ENCODE measurements at regions not wholly inside any gene's neighbourhood (a gene's known extent, or its start where the extent isn't known, plus 50 kb on each side); places are given as distances from the start of the nearest gene placed in this dataset.

- Mint-ChIP-seq H3K36me3 (ENCODE audit: insufficient read depth, unreplicated experiment) (no peaks in the 10 kb centered on the region), H3K4me3 (ENCODE audit: unreplicated experiment) (no peak overlapping the region), H3K4me1 (ENCODE audit: low read depth, unreplicated experiment) (peaks cover 13% of the 10 kb centered on the region), H3K9me3 (ENCODE audit: unreplicated experiment) (no peaks in the 10 kb centered on the region), H3K27ac (ENCODE audit: unreplicated experiment) (no peak overlapping the region), H3K27me3 (ENCODE audit: insufficient read depth, unreplicated experiment) (no peaks in the 10 kb centered on the region)
- H3K36me3 ChIP-seq (ENCODE audit: control insufficient read depth, insufficient read depth, low read length): no peaks in the 10 kb centered on the region
- intact Hi-C loops (cut with micrococcal nuclease; ENCODE audit: unreplicated experiment): no loop called here
- no peaks in the 10 kb centered on the region for H3K9me3 ChIP-seq
- no peak overlapping the region for H3K4me3 ChIP-seq (ENCODE audit: low read depth, low read length)
- H3K27me3 ChIP-seq (replicated peaks; ENCODE audit: control insufficient read depth, insufficient read depth, low read length): no peaks in the 10 kb centered on the region
- POLR2A ChIA-PET: no interaction called here
- CTCF ChIA-PET: no interaction called here
- DNase-seq: no peak
- BruUV-seq (replicated peaks): no TSS peak
- no peak for TF ChIP-seq CTCF (IDR thresholded peaks at IDR 0.05; ENCODE audit: insufficient read depth in 1 of 2, low read depth in 1 of 2, low read length in 1 of 2, severe bottlenecking in 1 of 2, unreplicated experiment in 1 of 2)
- peaks cover 8% of the 10 kb centered on the region for H3K4me1 ChIP-seq
These were observed 58.2 kb upstream of the TRIM2 start for GRCh38 chr4:153146031-153146430.

- Mint-ChIP-seq H3K9me3 (ENCODE audit: unreplicated experiment) (no peaks in the 10 kb centered on the region), H3K4me1 (ENCODE audit: low read depth, unreplicated experiment) (peaks cover 16% of the 10 kb centered on the region), H3K4me3 (ENCODE audit: unreplicated experiment) (no peak overlapping the region), H3K27ac (ENCODE audit: unreplicated experiment) (no peak overlapping the region), H3K27me3 (ENCODE audit: insufficient read depth, unreplicated experiment) (peaks cover under 1% of the 10 kb centered on the region), H3K36me3 (ENCODE audit: insufficient read depth, unreplicated experiment) (no peaks in the 10 kb centered on the region)
- no peaks in the 10 kb centered on the region for H3K36me3 ChIP-seq (ENCODE audit: control insufficient read depth, insufficient read depth, low read length)
- peaks cover 8% of the 10 kb centered on the region for H3K4me1 ChIP-seq
- no peak for DNase-seq
- CTCF ChIA-PET: no interaction called here
- POLR2A ChIA-PET: no interaction called here
- TF ChIP-seq CTCF (IDR thresholded peaks at IDR 0.05; ENCODE audit: insufficient read depth in 1 of 2, low read depth in 1 of 2, low read length in 1 of 2, severe bottlenecking in 1 of 2, unreplicated experiment in 1 of 2): no peak
- intact Hi-C loops (cut with micrococcal nuclease; ENCODE audit: unreplicated experiment): no loop called here
- H3K27me3 ChIP-seq (replicated peaks; ENCODE audit: control insufficient read depth, insufficient read depth, low read length): no peaks in the 10 kb centered on the region
- H3K4me3 ChIP-seq (ENCODE audit: low read depth, low read length): no peak overlapping the region
- no peaks in the 10 kb centered on the region for H3K9me3 ChIP-seq
- BruUV-seq (replicated peaks): no TSS peak
These were observed 57.3 kb upstream of the TRIM2 start for GRCh38 chr4:153146961-153147360.

GRCh38 chr4:153148791-153149190 is 55.5 kb upstream of the TRIM2 start:
- peaks cover 7% of the 10 kb centered on the region for H3K4me1 Mint-ChIP-seq (ENCODE audit: low read depth, unreplicated experiment)
- H3K36me3 Mint-ChIP-seq (ENCODE audit: insufficient read depth, unreplicated experiment): peaks cover 4% of the 10 kb centered on the region
- Histone ChIP-seq H3K4me1 (no peaks in the 10 kb centered on the region; the same call in 1 of the 2 replicates), H3K9me3 (no peaks in the 10 kb centered on the region), H3K4me3 (ENCODE audit: low read depth, low read length) (no peak overlapping the region), H3K36me3 (ENCODE audit: control insufficient read depth, insufficient read depth, low read length) (no peaks in the 10 kb centered on the region), H3K27me3 (replicated peaks; ENCODE audit: control insufficient read depth, insufficient read depth, low read length) (no peaks in the 10 kb centered on the region)
- CTCF ChIA-PET: interaction anchor here (0.7 kb wide), 1 partner anchor 59 kb away, joined by 3 read pairs; no protein-coding TSS in a partner anchor
- no peak overlapping the region for H3K27ac Mint-ChIP-seq (ENCODE audit: unreplicated experiment)
- H3K9me3 Mint-ChIP-seq (ENCODE audit: unreplicated experiment): no peaks in the 10 kb centered on the region
- peaks cover 2% of the 10 kb centered on the region for H3K27me3 Mint-ChIP-seq (ENCODE audit: insufficient read depth, unreplicated experiment)
- no peak for TF ChIP-seq CTCF (IDR thresholded peaks at IDR 0.05; ENCODE audit: insufficient read depth in 1 of 2, low read depth in 1 of 2, low read length in 1 of 2, severe bottlenecking in 1 of 2, unreplicated experiment in 1 of 2)
- intact Hi-C loops (cut with micrococcal nuclease; ENCODE audit: unreplicated experiment): no loop called here
- DNase-seq: no peak
- no TSS peak for BruUV-seq (replicated peaks)
- no peak overlapping the region for H3K4me3 Mint-ChIP-seq (ENCODE audit: unreplicated experiment)
- POLR2A ChIA-PET: no interaction called here

Measured in Caco-2 (cell line).